GM12878 (cell line): ENCODE measurements at regions not wholly inside any gene's neighbourhood (a gene's known extent, or its start where the extent isn't known, plus 50 kb on each side); places are given as distances from the start of the nearest gene placed in this dataset.

Source experiments
- ATAC-seq: fragments of 200-7000 bp; cut with Tn5 transposase; 3 replicates; pipeline ENCODE4 v1.9.1; 2020; ENCODE audit warnings: mild to moderate bottlenecking, moderate library complexity
- BruUV-seq: library from RNA; stranded (reverse); fragments of 400-500 nt; replicated peaks from 2 replicates; lab custom pipeline; 2021; lab: Mats Ljungman, UMichigan
- CTCF ChIA-PET: fragments of 300-600 bp; sonication (Branson Sonifier 250); formaldehyde crosslinking; extraction: SDS; loops from one replicate; lab custom pipeline; 2021; ENCODE audit warnings: inconsistent platforms; lab: Yijun Ruan, JAX
- POLR2A ChIA-PET: fragments of 350-600 bp; formaldehyde crosslinking; extraction: SDS; loops from one replicate; lab custom pipeline; 2021; ENCODE audit warnings: inconsistent platforms; lab: Charles Lee
- RAD21 ChIA-PET: fragments of 300-600 bp; sonication (Branson Sonifier 250); formaldehyde crosslinking; loops from one replicate; lab custom pipeline; 2023; ENCODE audit warnings: antibody characterized with exemption; ENCODE audit not compliant: unreplicated experiment; lab: Charles Lee
- SMC1A ChIA-PET: fragments of 300-600 bp; sonication (Branson Sonifier 250); formaldehyde crosslinking; loops from one replicate; lab custom pipeline; 2023; ENCODE audit not compliant: unreplicated experiment, uncharacterized antibody; lab: Charles Lee
- DNase-seq: peaks from one replicate; pipeline ENCODE4 v3.0.0-alpha.2; 2011; ENCODE audit warnings: low read depth, low spot score
- FAIRE-seq: peaks from 3 replicates; lab custom pipeline; 2011; peaks lifted over from hg19 to GRCh38; lab: Jason Lieb, UNC
- H2AFZ ChIP-seq: 2 replicates; pipeline ENCODE4 v1.6.0; 2011; ENCODE audit warnings: low read depth, low read length, control low read depth; ENCODE audit not compliant: control insufficient read depth
- H3K27ac ChIP-seq: 2 replicates; pipeline ENCODE4 v1.5.1; 2011; ENCODE audit warnings: control low read depth; ENCODE audit not compliant: control insufficient read depth, insufficient read depth
- H3K27me3 ChIP-seq, 2 experiments: replicated peaks in 1 of 2; 2 replicates each; pipeline versions ENCODE4 v1.6.0 to v1.6.1; 2011; ENCODE audit warnings: low read length in 1 of 2; ENCODE audit not compliant: control insufficient read depth in 2 of 2, insufficient read depth in 2 of 2
- H3K36me3 ChIP-seq, 2 experiments: 2 replicates each; pipeline ENCODE4 v1.5.1; 2011; ENCODE audit warnings: low read length in 1 of 2; ENCODE audit not compliant: control insufficient read depth in 2 of 2, insufficient read depth in 2 of 2
- H3K4me1 ChIP-seq: 2 replicates; pipeline ENCODE4 v1.6.1; 2011; ENCODE audit warnings: mild to moderate bottlenecking, low read length, moderate library complexity, mixed read lengths; ENCODE audit not compliant: control insufficient read depth, insufficient read depth
- H3K4me2 ChIP-seq: 2 replicates; pipeline ENCODE4 v1.6.0; 2011; ENCODE audit warnings: control low read depth; ENCODE audit not compliant: control insufficient read depth, insufficient read depth
- H3K4me3 ChIP-seq: fragments of 200-600 bp; sonication (generic); 2 replicates; pipeline ENCODE4 v1.5.1; 2016
- H3K79me2 ChIP-seq: 2 replicates; pipeline ENCODE4 v1.6.0; 2011; ENCODE audit warnings: low read length; ENCODE audit not compliant: control insufficient read depth, insufficient read depth
- H3K9ac ChIP-seq: 2 replicates; pipeline ENCODE4 v1.8.0; 2011; ENCODE audit warnings: low read length, control low read depth, mixed read lengths; ENCODE audit not compliant: control insufficient read depth, insufficient read depth
- H3K9me3 ChIP-seq: replicated peaks from 3 replicates; pipeline ENCODE4 v1.5.1; 2011; ENCODE audit warnings: mild to moderate bottlenecking, low read length; ENCODE audit not compliant: control insufficient read depth, insufficient read depth
- H4K20me1 ChIP-seq: 2 replicates; pipeline ENCODE4 v1.6.0; 2011; ENCODE audit not compliant: control insufficient read depth, insufficient read depth
- CBX3 ChIP-seq: fragments of 200-600 bp; sonication (generic); IDR thresholded peaks from 2 replicates; pipeline ENCODE4 v1.6.1; 2016; ENCODE audit warnings: low read depth, borderline replicate concordance
- DPF2 ChIP-seq: fragments of 450-650 bp; IDR thresholded peaks from 2 replicates; pipeline ENCODE4 v1.6.1; 2017; ENCODE audit warnings: mild to moderate bottlenecking
- E2F4 ChIP-seq: IDR thresholded peaks from 2 replicates; pipeline ENCODE4 v1.6.1; 2012; ENCODE audit warnings: low read depth, low read length, improper control_type of control experiment
- HDAC2 ChIP-seq: fragments of 200-600 bp; sonication (generic); IDR thresholded peaks from 2 replicates; pipeline ENCODE4 v1.6.1; 2017
- HSF1 ChIP-seq: fragments of 150-350 bp; IDR thresholded peaks from 2 replicates; pipeline ENCODE4 v1.6.1; 2014; ENCODE audit warnings: mild to moderate bottlenecking, low read depth, low read length
- IRF3 ChIP-seq: fragments of 450-650 bp; IDR thresholded peaks from 2 replicates; pipeline ENCODE4 v1.6.1; 2014; ENCODE audit warnings: mild to moderate bottlenecking
- MEF2A ChIP-seq: IDR thresholded peaks from 2 replicates; pipeline ENCODE4 v1.6.1; 2011; ENCODE audit warnings: low read depth, mild to moderate bottlenecking, low read length, moderate library complexity; ENCODE audit not compliant: insufficient read depth
- MTA2 ChIP-seq: fragments of 450-650 bp; IDR thresholded peaks from 2 replicates; pipeline ENCODE4 v1.6.1; 2016; ENCODE audit warnings: low read depth, mild to moderate bottlenecking, moderate library complexity
- NFYA ChIP-seq: IDR thresholded peaks from 2 replicates; pipeline ENCODE4 v1.6.1; 2011; ENCODE audit warnings: low read depth, mild to moderate bottlenecking, low read length, improper control_type of control experiment, borderline replicate concordance
- NKRF ChIP-seq: fragments of 450-650 bp; conservative IDR thresholded peaks from 2 replicates; pipeline ENCODE4 v1.6.1; 2017; ENCODE audit warnings: mild to moderate bottlenecking, moderate library complexity
- POLR2AphosphoS5 ChIP-seq: IDR thresholded peaks from 2 replicates; pipeline ENCODE4 v1.6.1; 2011; ENCODE audit warnings: mild to moderate bottlenecking, low read length, inconsistent platforms
- SIN3A ChIP-seq: IDR thresholded peaks from 2 replicates; pipeline ENCODE4 v1.6.1; 2012; ENCODE audit warnings: low read depth, low read length, improper control_type of control experiment
- SIX5 ChIP-seq: IDR thresholded peaks from 2 replicates; pipeline ENCODE4 v1.6.1; 2011; ENCODE audit warnings: mild to moderate bottlenecking, low read depth, low read length, moderate library complexity; ENCODE audit not compliant: severe bottlenecking
- ZBTB40 ChIP-seq: fragments of 450-650 bp; IDR thresholded peaks from 2 replicates; pipeline ENCODE4 v1.6.1; 2016; ENCODE audit warnings: mild to moderate bottlenecking, moderate library complexity, borderline replicate concordance
- ZNF384 ChIP-seq: IDR thresholded peaks from 2 replicates; pipeline ENCODE4 v1.6.1; 2012; ENCODE audit warnings: low read depth, mild to moderate bottlenecking, low read length, improper control_type of control experiment, borderline replicate concordance
- WGBS: methylation state at CpG from one replicate; pipeline ENCODE4 v1.1.6; 2016; ENCODE audit warnings: low lambda C conversion rate; ENCODE audit not compliant: insufficient replicate concordance, insufficient coverage; ENCODE audit errors: missing lambda C conversion rate; 5-methylcytosine and 5-hydroxymethylcytosine counted together
- in situ Hi-C: fragments of 300-500 bp; cut with MboI; formaldehyde crosslinking; loops from 9 replicates; pipeline ENCODE4 v1.14.3; 2018; ENCODE audit warnings: mixed read lengths
- intact Hi-C: fragments of 100-400 bp; cut with micrococcal nuclease; formaldehyde crosslinking; loops from one replicate; pipeline ENCODE4 v1.14.2; 2022; ENCODE audit not compliant: unreplicated experiment

- POLR2A ChIA-PET, result no interaction called here
- intact Hi-C loops, result no loop called here
- H2AFZ ChIP-seq, result no peak overlapping the region
- RAD21 ChIA-PET, result no interaction called here
- in situ Hi-C loops, result no loop called here
- no peak overlapping the region for H3K27ac ChIP-seq
- no peaks in the 10 kb centered on the region for H3K27me3 ChIP-seq
- SMC1A ChIA-PET, result no interaction called here
- no peaks in the 10 kb centered on the region for H4K20me1 ChIP-seq
- H3K4me2 ChIP-seq, result no peak overlapping the region
- no peaks in the 10 kb centered on the region for H3K36me3 ChIP-seq
- FAIRE-seq, result no peak
- WGBS, result 28% methylated on average over 4 of the region's 4 CpGs
- no peak for DNase-seq
- no peak overlapping the region for H3K9ac ChIP-seq
- CTCF ChIA-PET, result no interaction called here
- TF ChIP-seq HSF1 (no peak), NFYA (no peak), ZNF384 (no peak), MEF2A (no peak), IRF3 (no peak), E2F4 (no peak), SIN3A (no peak), MTA2 (no peak), HDAC2 (no peak), POLR2AphosphoS5 (no peak), ZBTB40 (no peak), NKRF (no peak), DPF2 (no peak), SIX5 (no peak), CBX3 (no peak)
- H3K4me3 ChIP-seq, result no peak overlapping the region
- no peak for ATAC-seq
- no TSS peak for BruUV-seq
- no peaks in the 10 kb centered on the region for H3K4me1 ChIP-seq
- H3K79me2 ChIP-seq, result no peaks in the 10 kb centered on the region
- H3K9me3 ChIP-seq, result no peaks in the 10 kb centered on the region
Observed at GRCh38 chr16:6252541-6252940, 1080.1 kb upstream of the RBFOX1 start.
